Pancreas (tissue), 10 donors: ENCODE measurements at regions not wholly inside any gene's neighbourhood (a gene's known extent, or its start where the extent isn't known, plus 50 kb on each side); places are given as distances from the start of the nearest gene placed in this dataset.
A peak's percentile ranks its signal among the peaks of the same experiment; 100 is the strongest.
"Not testable (repeated sequence)": the region's sequence is repeated elsewhere in the genome, so short reads cannot be mapped to it uniquely, and the experiment has no call there.

Experiments
- ATAC-seq, 4 donors: fragments of 200-7000 bp; cut with Tn5 transposase; one replicate each; pipeline versions ENCODE4 v1.8.0 to v1.9.1; 2020; ENCODE audit warnings: mild to moderate bottlenecking in 4 of 4, moderate library complexity in 4 of 4
- DNase-seq, 6 donors: peaks; one replicate each; pipeline ENCODE4 v3.0.0-alpha.2; 2020
- FAIRE-seq: peaks from 2 replicates; lab custom pipeline; 2012; peaks lifted over from hg19 to GRCh38; lab: Jason Lieb, UNC
- H3K27ac ChIP-seq, 4 donors: fragments of 200-600 bp; sonication (generic); 1 replicate in 3 of 4; 2 replicates in 1 of 4; pipeline versions ENCODE4 v1.5.0 to v1.8.0; 2020
- H3K27me3 ChIP-seq, 4 donors: fragments of 200-600 bp; one replicate each; pipeline ENCODE4 v1.8.0; 2021
- H3K36me3 ChIP-seq, 3 donors: fragments of 200-600 bp; sonication (generic) in 1 of 3; one replicate each; pipeline versions ENCODE4 v1.5.0 to v1.8.0; 2020 to 2021
- H3K4me1 ChIP-seq, 3 donors: fragments of 200-600 bp; one replicate each; pipeline ENCODE4 v1.8.0; 2021
- H3K4me3 ChIP-seq, 4 donors: fragments of 200-600 bp; sonication (generic) in 2 of 4; one replicate each; pipeline versions ENCODE4 v1.5.0 to v1.8.0; 2020 to 2021
- H3K9me3 ChIP-seq, 4 donors: fragments of 200-600 bp; one replicate each; pipeline ENCODE4 v1.8.0; 2021
- WGBS, 2 donors: extraction: QIAGEN DNeasy Blood & Tissue Kit; methylation state at CpG; one replicate each; pipeline ENCODE4 v1.1.7; 2013; 5-methylcytosine and 5-hydroxymethylcytosine counted together
- intact Hi-C, 3 donors: fragments of 100-400 bp; cut with DNase I; formaldehyde crosslinking; loops; one replicate each; pipeline versions ENCODE4 v1.11.1 to v1.14.2; 2022
- TF ChIP-seq, protein P1 (sequence below), 4 donors: fragments of 200-600 bp; sonication (generic) in 3 of 4; IDR thresholded peaks; one replicate each; pipeline versions ENCODE4 v1.5.0 to v1.8.0; 2021; ENCODE audit warnings: antibody characterized with exemption in 4 of 4
- donor health status: healthy with polysubstance abuse.
- donor health status: DM: no; HTN: no; CAD: no; lungs with moderate emphysema.
- donor health status: DM: no; HTN: no; CAD: no.
- donor health status: control.
- donor health status: control.
- donor health status: Bipolar disorder and iron deficiency.
- donor health status: DM: yes; HTN: yes; CAD: no.
- donor health status: DM: no; HTN: no; CAD: no.
- donor health status: DM: no; HTN: no; CAD: no.
- donor health status: DM: yes; HTN: yes; CAD: no.

DNA sequence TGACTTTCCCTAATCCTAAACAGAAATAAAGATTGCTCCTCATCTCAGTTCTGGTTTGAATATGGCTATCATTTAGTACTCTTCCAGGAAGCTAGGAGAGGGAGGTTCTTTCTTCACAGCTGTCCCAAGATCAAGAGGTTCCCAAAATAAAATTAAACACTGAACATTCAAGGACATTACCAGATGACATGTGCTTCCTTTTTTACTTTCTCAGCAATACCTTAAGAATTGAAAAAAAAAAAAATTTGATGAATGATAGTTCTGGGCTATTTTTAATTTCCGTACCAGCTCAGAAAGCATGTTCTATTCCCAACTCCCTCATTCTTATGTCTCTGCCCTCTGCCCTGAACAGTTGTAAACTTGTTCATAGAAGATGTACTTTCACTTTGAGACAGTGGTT lies 61.7 kb upstream of the MYL1 start:
- intact Hi-C loops = no loop called here
- Histone ChIP-seq H3K36me3 (no peaks in the 10 kb centered on the region), H3K27ac (no peak overlapping the region), H3K4me1 (no peaks in the 10 kb centered on the region), H3K9me3 (no peaks in the 10 kb centered on the region), H3K4me3 (no peak overlapping the region), H3K27me3 (no peaks in the 10 kb centered on the region)
- WGBS, 2 donors = 60 to 70% methylated on average over 1 of the region's 1 CpG
- TF ChIP-seq, protein P1, sequence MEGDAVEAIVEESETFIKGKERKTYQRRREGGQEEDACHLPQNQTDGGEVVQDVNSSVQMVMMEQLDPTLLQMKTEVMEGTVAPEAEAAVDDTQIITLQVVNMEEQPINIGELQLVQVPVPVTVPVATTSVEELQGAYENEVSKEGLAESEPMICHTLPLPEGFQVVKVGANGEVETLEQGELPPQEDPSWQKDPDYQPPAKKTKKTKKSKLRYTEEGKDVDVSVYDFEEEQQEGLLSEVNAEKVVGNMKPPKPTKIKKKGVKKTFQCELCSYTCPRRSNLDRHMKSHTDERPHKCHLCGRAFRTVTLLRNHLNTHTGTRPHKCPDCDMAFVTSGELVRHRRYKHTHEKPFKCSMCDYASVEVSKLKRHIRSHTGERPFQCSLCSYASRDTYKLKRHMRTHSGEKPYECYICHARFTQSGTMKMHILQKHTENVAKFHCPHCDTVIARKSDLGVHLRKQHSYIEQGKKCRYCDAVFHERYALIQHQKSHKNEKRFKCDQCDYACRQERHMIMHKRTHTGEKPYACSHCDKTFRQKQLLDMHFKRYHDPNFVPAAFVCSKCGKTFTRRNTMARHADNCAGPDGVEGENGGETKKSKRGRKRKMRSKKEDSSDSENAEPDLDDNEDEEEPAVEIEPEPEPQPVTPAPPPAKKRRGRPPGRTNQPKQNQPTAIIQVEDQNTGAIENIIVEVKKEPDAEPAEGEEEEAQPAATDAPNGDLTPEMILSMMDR (IDR thresholded peaks at IDR 0.05) = no peak
- no peak for FAIRE-seq
- no peak for DNase-seq
- no peak for ATAC-seq

DNA sequence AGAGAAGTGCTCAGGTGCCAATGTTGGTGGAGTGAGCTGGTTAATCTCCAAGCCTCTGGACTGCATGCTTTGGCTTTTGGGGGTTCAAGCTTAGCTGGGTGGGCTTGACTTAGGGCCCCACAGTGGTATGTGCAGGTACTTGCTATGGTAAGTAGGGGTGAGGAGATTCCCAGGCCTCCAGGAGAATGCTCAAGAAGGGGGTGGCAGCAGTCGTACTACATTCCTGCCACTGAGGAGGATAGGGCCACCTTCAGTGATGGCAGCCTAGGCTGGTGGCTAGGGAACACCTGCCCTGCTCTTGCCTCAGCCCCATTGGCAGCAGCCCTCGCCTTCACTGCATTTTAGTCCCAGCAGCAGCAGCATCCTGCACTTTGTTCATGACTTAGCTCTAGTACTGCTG lies 55.6 kb upstream of the MYL1 start:
- DNase-seq (no peak), ATAC-seq (no peak), FAIRE-seq (no peak)
- no peak overlapping the region for H3K27ac ChIP-seq
- 77 to 85% methylated on average over 2 of the region's 2 CpGs for whole genome bisulfite sequencing, 2 donors
- TF ChIP-seq, protein P1 (IDR thresholded peaks at IDR 0.05) = no peak
- H3K36me3 ChIP-seq = no peaks in the 10 kb centered on the region
- intact Hi-C loops = no loop called here
- no peaks in the 10 kb centered on the region for H3K4me1 ChIP-seq
- no peaks in the 10 kb centered on the region for H3K9me3 ChIP-seq
- no peak overlapping the region for H3K4me3 ChIP-seq
- no peaks in the 10 kb centered on the region for H3K27me3 ChIP-seq

DNA sequence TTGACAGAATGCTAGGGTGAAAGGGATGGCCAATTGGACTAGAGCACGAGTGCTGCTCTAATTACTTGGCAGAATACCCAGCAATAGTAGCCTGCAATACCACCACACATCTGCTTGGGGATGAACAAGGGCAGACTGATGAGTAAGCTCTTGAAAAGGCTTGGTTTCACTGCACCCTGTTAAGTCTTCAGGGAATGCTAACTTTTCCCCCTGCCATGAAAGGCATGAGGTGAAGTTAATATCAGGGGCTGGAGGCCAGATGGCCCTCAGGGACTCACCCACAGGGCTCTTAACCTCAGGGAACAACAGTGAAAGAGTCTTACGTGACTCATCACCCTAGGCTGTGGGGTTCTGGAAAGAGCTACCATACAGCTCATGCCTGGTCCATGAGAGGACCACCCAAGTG lies 51.7 kb upstream of the MYL1 start:
- Histone ChIP-seq H3K4me1 (no peaks in the 10 kb centered on the region), H3K27ac (no peak overlapping the region), H3K27me3 (no peaks in the 10 kb centered on the region), H3K9me3 (no peaks in the 10 kb centered on the region), H3K4me3 (no peak overlapping the region), H3K36me3 (no peaks in the 10 kb centered on the region)
- DNase-seq (no peak), FAIRE-seq (no peak), ATAC-seq (no peak)
- intact Hi-C loops = no loop called here
- 55 to 59% methylated on average over 2 of the region's 2 CpGs for WGBS, 2 donors
- TF ChIP-seq, protein P1 (IDR thresholded peaks at IDR 0.05) = no peak

DNA sequence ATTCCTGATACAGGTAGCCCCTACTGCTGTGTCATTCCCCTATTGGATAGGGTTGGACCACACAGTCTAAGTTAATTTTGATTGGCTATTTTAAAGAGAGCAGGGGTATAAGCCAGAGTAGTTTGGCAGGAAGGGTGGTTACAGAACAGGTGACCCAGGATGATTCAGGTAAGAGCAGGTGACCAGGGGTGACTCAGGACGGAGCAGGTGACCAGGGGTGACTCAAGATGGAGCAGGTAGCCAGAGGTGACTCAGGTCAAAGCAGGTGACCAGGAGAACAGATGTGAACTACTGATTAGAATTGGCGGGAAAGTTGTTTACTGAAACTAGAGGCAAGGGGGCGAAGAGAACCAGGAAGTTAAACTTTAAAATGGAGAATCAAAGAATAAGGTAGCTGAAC lies 50.5 kb upstream of the MYL1 start:
- ATAC-seq, H3K36me3 ChIP-seq, H3K4me1 ChIP-seq, H3K27me3 ChIP-seq, H3K27ac ChIP-seq, H3K4me3 ChIP-seq, intact Hi-C loops, FAIRE-seq, H3K9me3 ChIP-seq: not testable (repeated sequence)
- WGBS, 2 donors = 65 to 69% methylated on average over 3 of the region's 3 CpGs
- peak in 1 of 6 donors; percentile 7 for DNase-seq
